Bone marrow (tissue), 2 donors: ENCODE measurements at regions not wholly inside any gene's neighbourhood (a gene's known extent, or its start where the extent isn't known, plus 50 kb on each side); places are given as distances from the start of the nearest gene placed in this dataset.
"Not testable (repeated sequence)": the region's sequence is repeated elsewhere in the genome, so short reads cannot be mapped to it uniquely, and the experiment has no call there.

Experiments used
- DNase-seq, 2 donors: peaks; one replicate each; lab custom pipeline; 2025; lab: John Stamatoyannopoulos, UW

GRCh38 chr2:175686002-175686401, 316.1 kb downstream of the LNPK start:
- DNase-seq: no peak

- no peak for DNase-seq
Observed at GRCh38 chr2:175684466-175684865, 317.6 kb downstream of the LNPK start.

GRCh38 chr2:175679728-175680127, 322.3 kb downstream of the LNPK start:
- no peak for DNase-seq

- no peak for DNase-seq
Observed at GRCh38 chr2:175679231-175679630, 322.8 kb downstream of the LNPK start.

GRCh38 chr2:175677880-175678279, 324.2 kb downstream of the LNPK start:
- DNase-seq: no peak

- no peak for DNase-seq
Observed at GRCh38 chr2:175676813-175677212, 325.3 kb downstream of the LNPK start.

GRCh38 chr2:175668804-175669203, 333.3 kb downstream of the LNPK start:
- not testable (repeated sequence) for DNase-seq

- DNase-seq: no peak
Observed at GRCh38 chr2:175662335-175662734, 339.7 kb downstream of the LNPK start.

- no peak for DNase-seq
Observed at GRCh38 chr2:175648577-175649063, 353.4 kb downstream of the LNPK start.

- no peak for DNase-seq
Observed at GRCh38 chr2:175647058-175647457, 355.0 kb downstream of the LNPK start.

GRCh38 chr2:175640655-175641054, 361.4 kb downstream of the LNPK start:
- DNase-seq: no peak

- DNase-seq: no peak
Observed at GRCh38 chr2:175633227-175633626, 368.8 kb downstream of the LNPK start.

- no peak for DNase-seq
Observed at GRCh38 chr2:175631245-175631623, 370.8 kb downstream of the LNPK start.

GRCh38 chr2:175630280-175631244, 371.5 kb downstream of the LNPK start:
- no peak for DNase-seq

GRCh38 chr2:175628243-175628642, 373.8 kb downstream of the LNPK start:
- no peak for DNase-seq

- no peak for DNase-seq
Observed at GRCh38 chr2:175627405-175627804, 374.7 kb downstream of the LNPK start.

- no peak for DNase-seq
Observed at GRCh38 chr2:175626796-175627195, 375.3 kb downstream of the LNPK start.

- no peak for DNase-seq
Observed at GRCh38 chr2:175624785-175625184, 377.3 kb downstream of the LNPK start.

- DNase-seq: no peak
Observed at GRCh38 chr2:175624211-175624761, 377.8 kb downstream of the LNPK start.

GRCh38 chr2:175621821-175622220, 380.2 kb downstream of the LNPK start:
- no peak for DNase-seq

GRCh38 chr2:175620106-175620505, 382.0 kb downstream of the LNPK start:
- no peak for DNase-seq

- DNase-seq: no peak
Observed at GRCh38 chr2:175619179-175620045, 382.7 kb downstream of the LNPK start.
